Type B pancreatic cell (in vitro differentiated cells): ENCODE measurements at regions not wholly inside any gene's neighbourhood (a gene's known extent, or its start where the extent isn't known, plus 50 kb on each side); places are given as distances from the start of the nearest gene placed in this dataset.

Experiments
- DNase-seq: peaks from one replicate; pipeline ENCODE4 v3.0.0; 2021; ENCODE audit warnings: mixed read lengths; ENCODE audit not compliant: unreplicated experiment; ENCODE audit errors: extremely low spot score
- H3K27ac Mint-ChIP-seq: 2 replicates; pipeline ENCODE4 v1.8.0; 2021; ENCODE audit warnings: mild to moderate bottlenecking, mixed read lengths
- H3K27me3 Mint-ChIP-seq: 2 replicates; pipeline ENCODE4 v1.8.0; 2021; ENCODE audit warnings: mixed read lengths
- H3K36me3 Mint-ChIP-seq: 2 replicates; pipeline ENCODE4 v1.8.0; 2021; ENCODE audit warnings: mixed read lengths
- H3K4me1 Mint-ChIP-seq: one replicate; pipeline ENCODE4 v1.8.0; 2021; ENCODE audit warnings: mixed read lengths; ENCODE audit not compliant: unreplicated experiment
- H3K4me3 Mint-ChIP-seq: 2 replicates; pipeline ENCODE4 v1.8.0; 2021; ENCODE audit warnings: mild to moderate bottlenecking, mixed read lengths
- H3K9me3 Mint-ChIP-seq: 2 replicates; pipeline ENCODE4 v1.8.0; 2021; ENCODE audit warnings: mixed read lengths
- CTCF ChIP-seq: fragments of 200-600 bp; sonication (generic); conservative IDR thresholded peaks from 2 replicates; pipeline ENCODE4 v1.5.0; 2021; ENCODE audit warnings: antibody characterized with exemption, mild to moderate bottlenecking

GRCh38 chr16:52929478-52930400 lies 123.0 kb downstream of the CHD9NB start:
- Mint-ChIP-seq H3K27me3 (peaks cover 41% of the 10 kb centered on the region), H3K4me1 (peaks cover 10% of the 10 kb centered on the region), H3K27ac (no peak overlapping the region), H3K4me3 (no peak overlapping the region), H3K9me3 (peaks cover 4% of the 10 kb centered on the region), H3K36me3 (no peaks in the 10 kb centered on the region)
- no peak for TF ChIP-seq CTCF
- no peak for DNase-seq

GRCh38 chr16:52928955-52929354 lies 123.7 kb downstream of the CHD9NB start:
- H3K4me1 Mint-ChIP-seq: peaks cover 10% of the 10 kb centered on the region
- no peak for DNase-seq
- peaks cover 4% of the 10 kb centered on the region for H3K9me3 Mint-ChIP-seq
- no peak overlapping the region for H3K4me3 Mint-ChIP-seq
- no peaks in the 10 kb centered on the region for H3K36me3 Mint-ChIP-seq
- H3K27me3 Mint-ChIP-seq: peaks cover 44% of the 10 kb centered on the region
- no peak for TF ChIP-seq CTCF
- H3K27ac Mint-ChIP-seq: no peak overlapping the region

- Mint-ChIP-seq H3K4me1 (peaks cover 8% of the 10 kb centered on the region), H3K36me3 (no peaks in the 10 kb centered on the region), H3K4me3 (no peak overlapping the region), H3K27ac (no peak overlapping the region), H3K27me3 (peaks cover 54% of the 10 kb centered on the region), H3K9me3 (no peaks in the 10 kb centered on the region)
- no peak for TF ChIP-seq CTCF
- DNase-seq: no peak
Measured at GRCh38 chr16:52925143-52925542, 127.6 kb downstream of the CHD9NB start.

- no peak for TF ChIP-seq CTCF
- Mint-ChIP-seq H3K9me3 (no peaks in the 10 kb centered on the region), H3K4me3 (no peak overlapping the region), H3K27me3 (peaks cover 51% of the 10 kb centered on the region), H3K4me1 (no peaks in the 10 kb centered on the region), H3K27ac (no peak overlapping the region), H3K36me3 (no peaks in the 10 kb centered on the region)
- DNase-seq: no peak
Measured at GRCh38 chr16:52924162-52924561, 128.5 kb downstream of the CHD9NB start.

GRCh38 chr16:52921104-52921503 lies 131.6 kb downstream of the CHD9NB start:
- Mint-ChIP-seq H3K4me1 (no peaks in the 10 kb centered on the region), H3K36me3 (no peaks in the 10 kb centered on the region)

More at GRCh38 chr16:52921104-52921503, 131.6 kb downstream of the CHD9NB start:
- Mint-ChIP-seq H3K9me3 (no peaks in the 10 kb centered on the region), H3K4me3 (no peak overlapping the region), H3K27ac (no peak overlapping the region), H3K27me3 (peaks cover 63% of the 10 kb centered on the region)
- TF ChIP-seq CTCF: no peak
- DNase-seq: no peak
